GM13976 (cell line): ENCODE measurements at regions not wholly inside any gene's neighbourhood (a gene's known extent, or its start where the extent isn't known, plus 50 kb on each side); places are given as distances from the start of the nearest gene placed in this dataset.

Experiments used
- DNase-seq: peaks from one replicate; pipeline ENCODE4 v3.0.0; 2012; ENCODE audit warnings: low spot score
- in situ Hi-C: fragments of 300-500 bp; cut with MboI; formaldehyde crosslinking; loops from one replicate; pipeline ENCODE4 v1.12.0; 2022; ENCODE audit warnings: low sequenced_read_pairs, mixed read lengths, inconsistent platforms; ENCODE audit not compliant: unreplicated experiment
- TF ChIP-seq, protein P1 (sequence below): IDR thresholded peaks from 2 replicates; pipeline ENCODE4 v1.5.1; 2012; ENCODE audit warnings: borderline replicate concordance, mild to moderate bottlenecking; ENCODE audit not compliant: insufficient read depth; ENCODE audit errors: extremely low read depth, missing control alignments, control extremely low read depth

DNA sequence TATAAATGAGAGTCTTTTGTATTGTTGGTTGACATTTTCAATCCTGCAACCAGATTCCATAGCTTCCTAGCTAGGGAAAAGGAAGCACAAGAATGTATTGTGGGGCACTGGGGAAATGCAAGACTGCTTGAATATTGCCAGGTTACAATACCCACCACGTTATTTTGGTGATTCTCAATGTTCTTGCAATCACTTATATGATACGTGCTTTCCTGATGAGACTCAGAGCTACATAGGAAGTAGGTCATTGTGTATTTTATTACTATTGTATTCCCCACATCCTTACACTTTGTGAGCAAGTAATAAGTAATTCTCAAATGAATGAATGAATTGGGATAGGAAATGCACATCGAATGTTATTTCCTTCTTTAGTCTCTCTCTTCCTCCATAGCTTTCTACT lies 217.1 kb upstream of the CD180 start:
- TF ChIP-seq, protein P1, sequence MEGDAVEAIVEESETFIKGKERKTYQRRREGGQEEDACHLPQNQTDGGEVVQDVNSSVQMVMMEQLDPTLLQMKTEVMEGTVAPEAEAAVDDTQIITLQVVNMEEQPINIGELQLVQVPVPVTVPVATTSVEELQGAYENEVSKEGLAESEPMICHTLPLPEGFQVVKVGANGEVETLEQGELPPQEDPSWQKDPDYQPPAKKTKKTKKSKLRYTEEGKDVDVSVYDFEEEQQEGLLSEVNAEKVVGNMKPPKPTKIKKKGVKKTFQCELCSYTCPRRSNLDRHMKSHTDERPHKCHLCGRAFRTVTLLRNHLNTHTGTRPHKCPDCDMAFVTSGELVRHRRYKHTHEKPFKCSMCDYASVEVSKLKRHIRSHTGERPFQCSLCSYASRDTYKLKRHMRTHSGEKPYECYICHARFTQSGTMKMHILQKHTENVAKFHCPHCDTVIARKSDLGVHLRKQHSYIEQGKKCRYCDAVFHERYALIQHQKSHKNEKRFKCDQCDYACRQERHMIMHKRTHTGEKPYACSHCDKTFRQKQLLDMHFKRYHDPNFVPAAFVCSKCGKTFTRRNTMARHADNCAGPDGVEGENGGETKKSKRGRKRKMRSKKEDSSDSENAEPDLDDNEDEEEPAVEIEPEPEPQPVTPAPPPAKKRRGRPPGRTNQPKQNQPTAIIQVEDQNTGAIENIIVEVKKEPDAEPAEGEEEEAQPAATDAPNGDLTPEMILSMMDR: no peak
- DNase-seq: no peak
- in situ Hi-C loops: no loop called here

DNA sequence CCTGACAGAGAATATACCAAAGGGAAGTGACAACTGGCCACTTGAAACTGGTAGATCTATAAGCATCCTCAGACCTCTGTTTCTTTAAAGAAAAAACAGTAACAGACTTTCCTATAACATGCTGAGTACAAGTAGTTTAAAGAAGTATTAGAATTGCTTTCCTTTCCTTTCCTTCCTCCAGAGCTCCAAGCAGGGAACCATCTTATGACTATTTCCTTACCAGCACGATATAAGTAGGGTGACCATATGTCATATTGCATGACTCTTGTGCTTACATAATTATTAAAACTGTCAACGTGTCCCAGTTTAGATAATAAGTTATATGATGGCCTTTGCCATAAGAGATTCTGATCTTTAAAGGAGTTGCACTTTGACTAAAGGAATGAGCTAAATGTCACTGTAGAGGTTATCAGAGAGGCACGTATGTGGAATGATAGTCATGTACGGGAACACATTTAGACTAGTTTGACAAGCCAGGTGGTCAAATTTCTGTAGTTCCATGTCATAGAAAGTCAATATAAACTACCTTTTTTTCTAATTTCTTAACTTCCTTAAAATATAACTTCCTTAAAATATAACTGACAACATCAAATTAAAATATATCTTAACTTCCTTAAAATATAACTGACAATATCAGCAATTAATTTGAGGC lies 212.7 kb upstream of the CD180 start:
- no peak for DNase-seq
- in situ Hi-C loops: no loop called here
- TF ChIP-seq, protein P1: no peak

DNA sequence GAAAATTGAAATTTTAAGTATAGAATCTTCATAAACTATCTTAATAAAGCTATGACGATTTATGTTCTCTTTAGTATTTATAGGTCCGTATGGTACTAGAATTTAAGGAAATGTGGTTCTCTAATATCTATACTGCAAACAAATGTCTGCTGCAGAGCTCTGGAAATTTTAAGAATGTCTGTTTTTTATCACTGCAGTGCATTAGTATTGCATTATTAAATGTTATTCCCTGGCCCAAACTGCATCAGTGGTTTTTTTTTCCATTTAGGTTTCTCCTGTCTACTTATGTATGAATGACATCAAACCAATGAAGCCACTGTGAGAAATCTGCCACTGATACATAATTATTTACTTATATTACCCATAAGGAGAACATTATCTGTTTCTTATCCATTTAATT lies 211.4 kb upstream of the CD180 start:
- no peak for DNase-seq
- TF ChIP-seq, protein P1: no peak
- in situ Hi-C loops: no loop called here

DNA sequence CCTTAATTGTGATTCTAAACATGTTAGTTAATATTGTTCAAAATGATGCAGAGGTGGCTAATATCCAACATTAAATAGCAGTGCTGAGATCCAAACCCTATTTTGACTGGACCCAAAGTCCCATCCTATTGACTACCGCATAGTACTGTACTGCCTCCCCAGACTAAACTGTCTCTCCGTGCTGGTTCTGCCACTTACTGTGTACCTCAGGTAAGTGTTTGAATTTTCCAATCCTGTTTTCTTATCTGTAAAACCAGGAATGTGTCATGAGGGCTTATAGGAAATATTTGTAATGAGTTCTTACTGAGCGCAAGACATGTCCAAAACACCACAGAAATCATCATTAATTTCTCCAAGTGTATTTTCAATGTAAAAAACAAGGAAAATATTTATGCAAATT lies 209.2 kb upstream of the CD180 start:
- DNase-seq: no peak
- in situ Hi-C loops: no loop called here
- TF ChIP-seq, protein P1: no peak

DNA sequence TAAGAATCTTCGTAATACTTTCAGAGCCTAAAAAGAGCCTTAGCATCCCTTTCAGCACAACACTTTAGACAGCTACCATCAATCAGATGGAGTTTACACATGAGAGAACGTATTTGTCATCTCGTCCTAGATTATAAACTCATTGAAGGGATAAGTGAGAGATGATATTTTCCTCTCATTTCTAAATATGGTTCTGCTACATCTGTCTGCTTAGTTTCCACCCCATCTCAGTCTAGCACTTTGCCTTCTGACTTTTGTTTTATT lies 208.4 kb upstream of the CD180 start:
- TF ChIP-seq, protein P1: no peak
- DNase-seq: no peak
- in situ Hi-C loops: no loop called here

DNA sequence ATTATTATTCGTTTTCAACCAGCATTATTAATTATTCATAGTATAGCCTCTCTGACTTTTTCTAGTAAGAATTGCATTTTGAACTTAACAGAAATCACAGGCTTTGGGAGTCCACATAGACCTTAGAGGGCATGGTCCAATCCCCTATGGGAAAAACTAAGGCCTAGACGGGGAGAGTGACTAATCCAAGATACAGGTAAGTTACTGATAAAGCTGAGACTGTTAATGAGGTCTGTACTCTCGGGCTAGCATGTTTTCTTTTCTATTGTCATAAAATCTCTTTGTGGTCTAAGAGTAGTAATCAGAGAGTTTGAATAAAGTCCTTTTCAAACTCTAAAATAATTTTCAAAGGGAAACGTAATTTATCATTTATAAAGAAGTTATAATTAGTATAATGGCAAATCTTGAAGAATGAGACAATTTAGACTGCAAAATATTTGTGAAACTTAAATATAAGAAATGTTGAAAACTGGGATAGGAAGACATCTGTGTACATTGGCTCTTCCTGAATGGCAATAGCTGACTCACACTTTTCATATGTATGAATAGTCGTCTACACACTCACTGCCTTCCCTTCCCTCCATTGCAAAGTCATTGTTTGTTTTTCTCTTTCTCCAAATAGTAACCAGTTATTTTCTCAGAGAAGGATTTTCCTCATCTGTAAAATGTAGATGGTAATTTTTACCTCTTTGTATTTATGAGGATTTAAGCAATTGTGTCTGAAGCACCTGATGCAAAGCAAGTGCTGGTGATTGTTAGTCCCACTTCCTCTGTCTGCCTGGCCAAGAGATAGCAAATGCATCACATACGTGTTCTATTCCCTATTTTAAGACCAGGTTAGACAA lies 207.9 kb upstream of the CD180 start:
- TF ChIP-seq, protein P1: no peak
- DNase-seq: no peak
- in situ Hi-C loops: no loop called here
